Suprapubic skin (tissue), 4 donors: ENCODE measurements at regions not wholly inside any gene's neighbourhood (a gene's known extent, or its start where the extent isn't known, plus 50 kb on each side); places are given as distances from the start of the nearest gene placed in this dataset.
A peak's percentile ranks its signal among the peaks of the same experiment; 100 is the strongest.
"Not testable (repeated sequence)": the region's sequence is repeated elsewhere in the genome, so short reads cannot be mapped to it uniquely, and the experiment has no call there.

Experiments
- DNase-seq, 2 donors: peaks; one replicate each; pipeline ENCODE4 v3.0.0-alpha.2; 2019; ENCODE audit warnings: low spot score in 2 of 2
- H3K27ac ChIP-seq: fragments of 200-600 bp; sonication (generic); one replicate; pipeline ENCODE4 v1.5.1; 2019
- H3K27me3 ChIP-seq: fragments of 200-600 bp; sonication (generic); one replicate; pipeline ENCODE4 v1.5.1; 2019
- H3K36me3 ChIP-seq: fragments of 200-600 bp; sonication (generic); one replicate; pipeline ENCODE4 v1.5.1; 2019
- H3K4me1 ChIP-seq: fragments of 200-600 bp; sonication (generic); one replicate; pipeline ENCODE4 v1.5.1; 2019
- H3K4me3 ChIP-seq: fragments of 200-600 bp; sonication (generic); one replicate; pipeline ENCODE4 v1.5.1; 2019; ENCODE audit warnings: mild to moderate bottlenecking
- H3K9me3 ChIP-seq: fragments of 200-600 bp; sonication (generic); one replicate; pipeline ENCODE4 v1.5.1; 2019
- EP300 ChIP-seq: sonication (generic); formaldehyde crosslinking; IDR thresholded peaks from one replicate; pipeline ENCODE4 v1.6.1; 2017; ENCODE audit warnings: antibody characterized with exemption
- POLR2A ChIP-seq, 2 donors: fragments of 450-650 bp; IDR thresholded peaks; one replicate each; pipeline ENCODE4 v1.6.1; 2017; ENCODE audit warnings: antibody characterized with exemption in 2 of 2, mild to moderate bottlenecking in 2 of 2, moderate library complexity in 2 of 2
- POLR2AphosphoS5 ChIP-seq, 3 donors: sonication (generic); formaldehyde crosslinking; IDR thresholded peaks; one replicate each; pipeline ENCODE4 v1.6.1; 2017; ENCODE audit warnings: antibody characterized with exemption in 3 of 3
- WGBS: methylation state at CpG from one replicate; pipeline ENCODE4 v1.1.5; 2018; 5-methylcytosine and 5-hydroxymethylcytosine counted together
- TF ChIP-seq, protein P1 (sequence below), 2 donors: fragments of 200-600 bp in 1 of 2; fragments of 450-650 bp in 1 of 2; sonication (generic) in 1 of 2; IDR thresholded peaks; one replicate each; pipeline ENCODE4 v1.5.1; 2016 to 2019; ENCODE audit warnings: antibody characterized with exemption in 2 of 2, mild to moderate bottlenecking in 1 of 2, moderate library complexity in 1 of 2

DNA sequence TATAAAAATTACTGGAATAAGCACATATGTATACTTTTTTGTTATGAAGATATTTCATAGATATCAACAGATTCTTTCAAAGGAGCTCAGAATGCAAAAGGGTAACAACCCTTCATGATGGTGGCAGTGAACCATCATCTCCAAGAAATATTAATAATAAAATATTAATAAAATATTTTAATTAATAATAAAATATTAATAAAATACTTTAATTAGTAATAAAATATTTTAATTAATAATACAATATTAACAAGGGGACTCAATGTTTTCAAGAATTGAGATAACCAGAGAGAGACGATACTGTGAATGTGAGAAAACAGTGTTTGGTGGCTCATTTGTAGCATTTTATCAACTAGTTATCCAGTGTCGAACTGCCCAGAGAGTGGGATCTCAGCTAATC, 86.0 kb upstream of the NT5E start:
- no peaks in the 10 kb centered on the region for H3K9me3 ChIP-seq
- no peak for DNase-seq
- TF ChIP-seq POLR2A (IDR thresholded peaks at IDR 0.05) = no peak
- H3K4me1 ChIP-seq = peaks cover 10% of the 10 kb centered on the region
- no peak overlapping the region for H3K27ac ChIP-seq
- no peaks in the 10 kb centered on the region for H3K27me3 ChIP-seq
- no peak overlapping the region for H3K4me3 ChIP-seq
- H3K36me3 ChIP-seq = no peaks in the 10 kb centered on the region
- 83% methylated on average over 2 of the region's 2 CpGs for WGBS

DNA sequence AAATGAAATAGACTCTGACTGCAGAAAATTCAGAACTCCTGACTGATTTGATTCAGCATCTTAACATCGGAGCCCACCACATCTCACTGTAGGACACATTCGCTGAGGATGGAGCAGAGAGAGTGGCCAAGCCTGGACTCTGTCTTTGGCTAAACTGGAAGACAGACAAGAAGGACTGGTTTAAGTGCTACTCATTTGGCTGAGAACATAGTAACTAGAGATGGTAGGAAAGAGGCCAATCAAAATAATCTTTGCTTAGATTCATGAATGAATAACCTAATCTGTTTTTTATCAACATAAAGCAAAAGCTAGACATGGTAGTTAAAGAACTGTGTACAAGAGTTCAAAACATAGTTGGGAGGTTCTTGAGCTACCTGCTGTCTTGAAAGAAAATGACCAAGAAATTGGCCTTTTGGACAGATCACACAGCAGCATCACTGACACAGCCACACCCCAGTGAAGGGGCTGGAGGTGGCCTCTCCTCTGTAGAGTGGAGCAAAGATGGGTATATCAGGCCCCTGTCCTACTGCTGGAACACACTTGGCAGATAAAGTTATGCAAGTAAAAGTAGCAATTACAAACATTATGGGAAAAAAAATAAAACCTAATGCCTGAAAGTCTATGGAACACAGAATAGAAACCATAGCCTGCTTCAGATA, 87.1 kb upstream of the NT5E start:
- H3K4me1 ChIP-seq = peaks cover 10% of the 10 kb centered on the region
- H3K9me3 ChIP-seq = no peaks in the 10 kb centered on the region
- no peak overlapping the region for H3K27ac ChIP-seq
- H3K27me3 ChIP-seq = no peaks in the 10 kb centered on the region
- WGBS = 83% methylated on average over 2 of the region's 2 CpGs
- H3K36me3 ChIP-seq = no peaks in the 10 kb centered on the region
- TF ChIP-seq, protein P1, sequence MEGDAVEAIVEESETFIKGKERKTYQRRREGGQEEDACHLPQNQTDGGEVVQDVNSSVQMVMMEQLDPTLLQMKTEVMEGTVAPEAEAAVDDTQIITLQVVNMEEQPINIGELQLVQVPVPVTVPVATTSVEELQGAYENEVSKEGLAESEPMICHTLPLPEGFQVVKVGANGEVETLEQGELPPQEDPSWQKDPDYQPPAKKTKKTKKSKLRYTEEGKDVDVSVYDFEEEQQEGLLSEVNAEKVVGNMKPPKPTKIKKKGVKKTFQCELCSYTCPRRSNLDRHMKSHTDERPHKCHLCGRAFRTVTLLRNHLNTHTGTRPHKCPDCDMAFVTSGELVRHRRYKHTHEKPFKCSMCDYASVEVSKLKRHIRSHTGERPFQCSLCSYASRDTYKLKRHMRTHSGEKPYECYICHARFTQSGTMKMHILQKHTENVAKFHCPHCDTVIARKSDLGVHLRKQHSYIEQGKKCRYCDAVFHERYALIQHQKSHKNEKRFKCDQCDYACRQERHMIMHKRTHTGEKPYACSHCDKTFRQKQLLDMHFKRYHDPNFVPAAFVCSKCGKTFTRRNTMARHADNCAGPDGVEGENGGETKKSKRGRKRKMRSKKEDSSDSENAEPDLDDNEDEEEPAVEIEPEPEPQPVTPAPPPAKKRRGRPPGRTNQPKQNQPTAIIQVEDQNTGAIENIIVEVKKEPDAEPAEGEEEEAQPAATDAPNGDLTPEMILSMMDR (IDR thresholded peaks at IDR 0.05) = no peak
- TF ChIP-seq POLR2A (IDR thresholded peaks at IDR 0.05) (no peak), EP300 (no peak), POLR2AphosphoS5 (IDR thresholded peaks at IDR 0.05) (no peak)
- no peak for DNase-seq
- no peak overlapping the region for H3K4me3 ChIP-seq

DNA sequence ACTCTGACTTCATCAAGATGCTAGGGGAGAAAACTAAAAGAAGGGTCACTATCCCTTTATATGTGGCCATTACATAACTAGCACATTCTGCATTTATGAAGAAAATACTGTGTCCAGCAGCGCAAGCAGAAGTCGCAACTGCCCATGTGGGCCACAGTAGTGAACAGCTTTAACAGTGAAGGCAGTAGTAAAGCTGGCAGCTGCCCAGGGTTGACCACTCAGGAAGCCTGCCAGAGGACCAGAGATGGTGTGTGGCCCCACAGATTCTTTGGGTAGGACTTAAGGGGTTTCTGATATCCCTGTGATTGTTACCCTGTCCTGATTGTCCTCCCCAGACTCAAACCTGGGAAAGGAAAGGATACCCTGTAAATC, 88.3 kb upstream of the NT5E start:
- H3K9me3 ChIP-seq = no peaks in the 10 kb centered on the region
- no peak for DNase-seq
- peak overlapping the region; percentile 51 for H3K27ac ChIP-seq
- 92% methylated on average over 2 of the region's 2 CpGs for WGBS
- H3K27me3 ChIP-seq = no peaks in the 10 kb centered on the region
- H3K36me3 ChIP-seq = no peaks in the 10 kb centered on the region
- no peak overlapping the region for H3K4me3 ChIP-seq
- TF ChIP-seq, protein P1 (IDR thresholded peaks at IDR 0.05) = no peak
- no peak for TF ChIP-seq POLR2A (IDR thresholded peaks at IDR 0.05)
- no peak for TF ChIP-seq EP300
- TF ChIP-seq POLR2AphosphoS5 (IDR thresholded peaks at IDR 0.05) = no peak
- peaks cover 10% of the 10 kb centered on the region for H3K4me1 ChIP-seq

DNA sequence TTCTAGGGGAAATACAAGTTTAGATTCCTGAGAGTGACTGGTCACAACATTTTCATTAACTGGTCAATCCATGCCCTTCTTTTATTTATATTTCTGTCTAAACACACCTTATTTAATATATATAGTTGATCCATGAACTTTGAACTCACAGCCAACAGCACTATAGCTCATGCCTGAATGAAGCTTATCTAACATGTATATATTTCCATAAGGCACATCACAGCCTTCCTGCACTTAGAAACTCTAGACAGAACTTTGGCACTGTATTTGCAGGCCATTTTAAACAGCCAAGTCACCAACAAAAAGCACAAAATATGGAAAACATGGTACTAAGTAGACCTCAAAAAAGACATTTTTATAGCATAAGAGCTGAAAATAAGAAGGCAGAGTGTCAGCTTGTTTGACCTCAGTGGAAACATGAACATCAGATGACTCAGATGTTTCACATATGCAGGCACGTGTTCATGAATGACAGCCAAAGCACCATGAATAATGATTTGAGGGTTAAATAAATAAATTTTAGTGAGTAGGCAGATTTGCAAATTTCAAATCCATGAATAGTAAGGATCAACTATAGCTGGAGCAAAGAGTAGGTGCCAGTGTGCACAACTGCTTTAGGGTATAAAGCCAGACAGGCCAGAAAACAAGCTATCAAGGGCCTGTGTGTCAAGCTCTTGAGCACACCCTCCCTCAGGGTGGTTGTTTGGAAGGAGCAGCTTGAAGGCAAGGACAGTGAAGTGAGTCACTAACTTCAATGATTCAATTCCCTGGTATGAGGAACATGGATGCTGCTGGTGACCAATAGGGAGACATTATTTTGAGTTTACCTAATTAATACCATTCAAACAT, 88.9 kb upstream of the NT5E start:
- no peaks in the 10 kb centered on the region for H3K36me3 ChIP-seq
- peaks cover 10% of the 10 kb centered on the region for H3K4me1 ChIP-seq
- no peaks in the 10 kb centered on the region for H3K27me3 ChIP-seq
- no peak overlapping the region for H3K4me3 ChIP-seq
- no peaks in the 10 kb centered on the region for H3K9me3 ChIP-seq
- WGBS = 29% methylated on average over 1 of the region's 1 CpG
- peak overlapping the region; percentile 51 for H3K27ac ChIP-seq
- DNase-seq = no peak
- TF ChIP-seq, protein P1 (IDR thresholded peaks at IDR 0.05) = no peak

DNA sequence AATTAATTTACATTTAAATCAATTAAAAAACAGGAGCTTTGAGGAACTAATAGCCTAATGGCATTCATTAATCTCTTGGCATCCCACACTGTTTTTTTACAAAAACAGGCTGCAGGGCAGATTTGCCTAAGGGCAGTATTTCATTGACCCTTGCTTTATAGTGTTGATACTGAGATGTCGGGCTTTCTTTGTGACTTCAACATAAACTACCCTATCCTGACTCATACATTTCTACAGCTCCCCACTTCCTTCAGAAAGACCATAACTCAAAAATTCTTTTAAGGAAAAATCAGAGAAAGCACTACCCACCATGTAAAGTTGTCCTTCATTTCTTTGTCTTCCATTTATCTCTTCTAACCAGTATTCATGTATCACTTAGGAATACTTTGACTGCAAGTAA, 92.2 kb upstream of the NT5E start:
- Histone ChIP-seq H3K9me3 (no peaks in the 10 kb centered on the region), H3K4me3 (no peak overlapping the region), H3K27ac (no peak overlapping the region), H3K4me1 (peaks cover 12% of the 10 kb centered on the region), H3K36me3 (no peaks in the 10 kb centered on the region), H3K27me3 (no peaks in the 10 kb centered on the region)
- DNase-seq = no peak
- WGBS = 37% methylated on average over 1 of the region's 1 CpG
- TF ChIP-seq POLR2AphosphoS5 (IDR thresholded peaks at IDR 0.05) = no peak

DNA sequence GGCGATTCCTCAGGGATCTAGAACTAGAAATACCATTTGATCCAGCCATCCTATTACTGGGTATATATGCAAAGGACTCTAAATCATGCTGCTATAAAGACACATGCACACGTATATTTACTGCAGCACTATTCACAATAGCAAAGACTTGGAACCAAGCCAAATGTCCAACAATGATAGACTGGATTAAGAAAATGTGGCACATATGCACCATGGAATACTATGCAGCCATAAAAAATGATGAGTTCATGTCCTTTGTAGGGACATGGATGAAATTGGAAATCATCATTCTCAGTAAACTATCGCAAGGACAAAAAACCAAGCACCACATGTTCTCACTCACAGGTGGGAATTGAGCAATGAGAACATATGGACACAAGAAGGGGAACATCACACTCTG, 93.1 kb upstream of the NT5E start:
- H3K4me1 ChIP-seq = peaks cover 12% of the 10 kb centered on the region
- WGBS = 98% methylated on average over 3 of the region's 3 CpGs
- H3K9me3 ChIP-seq, H3K36me3 ChIP-seq, H3K4me3 ChIP-seq, H3K27ac ChIP-seq, H3K27me3 ChIP-seq, DNase-seq: not testable (repeated sequence)
